HepG2 (cell line): ENCODE measurements at regions not wholly inside any gene's neighbourhood (a gene's known extent, or its start where the extent isn't known, plus 50 kb on each side); places are given as distances from the start of the nearest gene placed in this dataset.

ENCODE experiments used
- ATAC-seq: fragments of 200-7000 bp; cut with Tn5 transposase; 3 replicates; pipeline ENCODE4 v1.9.1; 2020; ENCODE audit warnings: mild to moderate bottlenecking, moderate library complexity
- BruUV-seq: library from RNA; stranded (reverse); fragments of 400-500 nt; replicated peaks from 2 replicates; lab custom pipeline; 2021; lab: Mats Ljungman, UMichigan
- CTCF ChIA-PET: fragments of 300-600 bp; formaldehyde crosslinking; extraction: SDS; loops from one replicate; lab custom pipeline; 2021; ENCODE audit warnings: low total read pairs, inconsistent platforms, low intra/inter-chr PET ratio; lab: Yijun Ruan, JAX
- POLR2A ChIA-PET: fragments of 350-600 bp; sonication (Branson Sonifier 250); formaldehyde crosslinking; loops from one replicate; lab custom pipeline; 2020; ENCODE audit warnings: antibody characterized with exemption, inconsistent platforms; lab: Yijun Ruan, JAX
- DNase-seq: peaks from one replicate; pipeline ENCODE4 v3.0.0-alpha.2; 2015; ENCODE audit warnings: low spot score
- FAIRE-seq: peaks from 3 replicates; lab custom pipeline; 2011; peaks lifted over from hg19 to GRCh38; lab: Jason Lieb, UNC
- H2AFZ ChIP-seq: one replicate; pipeline ENCODE4 v1.6.1; 2011; ENCODE audit warnings: low read length, inconsistent platforms
- H3K27ac ChIP-seq: fragments of 300-600 bp; 3 replicates; pipeline ENCODE4 v1.8.0; 2011; ENCODE audit warnings: mixed run types, mild to moderate bottlenecking, mixed read lengths, low read length, inconsistent platforms; ENCODE audit not compliant: insufficient read depth; ENCODE audit errors: extremely low read length
- H3K27me3 ChIP-seq, 2 experiments: fragments of 200-600 bp in 1 of 2; 2 replicates in 1 of 2; 3 replicates in 1 of 2; pipeline versions ENCODE4 v1.6.0 to v1.8.0; 2011; ENCODE audit warnings: low read length in 2 of 2, mild to moderate bottlenecking in 2 of 2, moderate library complexity in 2 of 2, inconsistent platforms in 1 of 2; ENCODE audit not compliant: insufficient read depth in 2 of 2, control insufficient read depth in 1 of 2
- H3K36me3 ChIP-seq, 2 experiments: fragments of 200-600 bp in 1 of 2; replicated peaks in 1 of 2; 2 replicates in 1 of 2; 3 replicates in 1 of 2; pipeline versions ENCODE4 v1.5.1 to v1.8.0; 2011; ENCODE audit warnings: low read length in 2 of 2, inconsistent platforms in 1 of 2; ENCODE audit not compliant: insufficient read depth in 2 of 2, control insufficient read depth in 1 of 2
- H3K4me1 ChIP-seq: 2 replicates; pipeline ENCODE4 v1.5.1; 2012; ENCODE audit warnings: low read length, inconsistent platforms; ENCODE audit not compliant: insufficient read depth
- H3K4me2 ChIP-seq: 2 replicates; pipeline ENCODE4 v1.6.0; 2011; ENCODE audit warnings: low read depth, low read length, inconsistent platforms
- H3K4me3 ChIP-seq, 3 experiments: fragments of 200-600 bp in 1 of 3; sonication (generic), shearing (Covaris generic) in 1 of 3; replicated peaks in 1 of 3; 2 replicates each; pipeline ENCODE4 v1.5.1; 2011 to 2016; ENCODE audit warnings: low read length in 3 of 3, inconsistent platforms in 2 of 3, low read depth in 2 of 3, mild to moderate bottlenecking in 2 of 3, control low read depth in 1 of 3, mixed read lengths in 1 of 3; ENCODE audit not compliant: insufficient read depth in 1 of 3
- H3K79me2 ChIP-seq: one replicate; pipeline ENCODE4 v1.6.1; 2011; ENCODE audit warnings: low read length, inconsistent platforms; ENCODE audit not compliant: insufficient read depth
- H3K9ac ChIP-seq: 2 replicates; pipeline ENCODE4 v1.6.0; 2011; ENCODE audit warnings: mild to moderate bottlenecking, low read depth, low read length, inconsistent platforms; ENCODE audit not compliant: insufficient read depth
- H3K9me3 ChIP-seq: 2 replicates; pipeline ENCODE4 v1.5.1; 2012; ENCODE audit warnings: mild to moderate bottlenecking, low read length
- H4K20me1 ChIP-seq: 2 replicates; pipeline ENCODE4 v1.6.0; 2011; ENCODE audit warnings: inconsistent platforms, mild to moderate bottlenecking, low read length, moderate library complexity; ENCODE audit not compliant: insufficient read depth
- BRF2 ChIP-seq: sonication (generic); formaldehyde crosslinking; IDR thresholded peaks from 2 replicates; pipeline ENCODE4 v1.8.1; 2022; ENCODE audit warnings: mild to moderate bottlenecking, missing genetic modification reagents
- CTCF ChIP-seq: sonication (generic); formaldehyde crosslinking; IDR thresholded peaks from 2 replicates; pipeline ENCODE4 v1.5.0; 2020; ENCODE audit warnings: mild to moderate bottlenecking, missing genetic modification reagents, moderate library complexity
- FOXP4 ChIP-seq: sonication (generic); formaldehyde crosslinking; IDR thresholded peaks from 2 replicates; pipeline ENCODE4 v1.4.0; 2020; ENCODE audit warnings: missing genetic modification reagents
- GATA4 ChIP-seq: sonication (generic); IDR thresholded peaks from 2 replicates; pipeline ENCODE4 v1.6.1; 2016; ENCODE audit warnings: antibody characterized with exemption, low read depth, borderline replicate concordance
- HNRNPK ChIP-seq: fragments of 200-400 bp; formaldehyde crosslinking; IDR thresholded peaks from 2 replicates; pipeline ENCODE4 v1.6.1; 2018; ENCODE audit warnings: low read length, low read depth, moderate library complexity, mild to moderate bottlenecking; ENCODE audit not compliant: poor library complexity, severe bottlenecking
- IKZF4 ChIP-seq: sonication (generic); formaldehyde crosslinking; IDR thresholded peaks from 2 replicates; pipeline ENCODE4 v1.5.1; 2020; ENCODE audit warnings: borderline replicate concordance, mild to moderate bottlenecking, low read depth, missing genetic modification reagents; ENCODE audit errors: not compliant biosample characterization
- NONO ChIP-seq, 2 experiments: fragments of 450-650 bp in 1 of 2; sonication (generic) in 1 of 2; formaldehyde crosslinking in 1 of 2; IDR thresholded peaks in 1 of 2; conservative IDR thresholded peaks in 1 of 2; 2 replicates each; pipeline versions ENCODE4 v1.6.1 to v1.8.0; 2017 to 2022; ENCODE audit warnings: mild to moderate bottlenecking in 1 of 2, missing genetic modification reagents in 1 of 2, moderate library complexity in 1 of 2
- RAD51 ChIP-seq: fragments of 450-650 bp; IDR thresholded peaks from 2 replicates; pipeline ENCODE4 v1.6.1; 2016; ENCODE audit warnings: borderline replicate concordance
- SNAPC5 ChIP-seq: sonication (generic); formaldehyde crosslinking; IDR thresholded peaks from 2 replicates; pipeline ENCODE4 v1.8.1; 2023; ENCODE audit warnings: mild to moderate bottlenecking, missing genetic modification reagents, borderline replicate concordance
- ZMYM3 ChIP-seq: sonication (generic); formaldehyde crosslinking; IDR thresholded peaks from 2 replicates; pipeline ENCODE4 v1.5.1; 2020; ENCODE audit warnings: mild to moderate bottlenecking, missing genetic modification reagents
- ZNF18 ChIP-seq: sonication (generic); formaldehyde crosslinking; IDR thresholded peaks from 2 replicates; pipeline ENCODE4 v1.8.0; 2022; ENCODE audit warnings: mild to moderate bottlenecking, missing genetic modification reagents; ENCODE audit not compliant: insufficient replicate concordance
- ZNF251 ChIP-seq: sonication (generic); formaldehyde crosslinking; IDR thresholded peaks from 2 replicates; pipeline ENCODE4 v1.9.0; 2021; ENCODE audit warnings: mild to moderate bottlenecking, missing genetic modification reagents
- ZNF431 ChIP-seq: sonication (generic); formaldehyde crosslinking; IDR thresholded peaks from 2 replicates; pipeline ENCODE4 v1.9.0; 2022; ENCODE audit warnings: missing genetic modification reagents, low read depth, mild to moderate bottlenecking, borderline replicate concordance
- ZNF460 ChIP-seq: sonication (generic); formaldehyde crosslinking; IDR thresholded peaks from 2 replicates; pipeline ENCODE4 v1.5.1; 2020; ENCODE audit warnings: missing genetic modification reagents, mild to moderate bottlenecking, borderline replicate concordance
- ZNF782 ChIP-seq: sonication (generic); formaldehyde crosslinking; IDR thresholded peaks from 2 replicates; pipeline ENCODE4 v1.4.0; 2020; ENCODE audit warnings: missing genetic modification reagents, mild to moderate bottlenecking, borderline replicate concordance
- WGBS: methylation state at CpG from one replicate; pipeline ENCODE4 v1.1.6; 2017; ENCODE audit warnings: low lambda C conversion rate; 5-methylcytosine and 5-hydroxymethylcytosine counted together
- in situ Hi-C: cut with HindIII; loops from 2 replicates; pipeline ENCODE4 v1.10.0; 2017; ENCODE audit warnings: low pct_unique_long_range_greater_than_20kb; ENCODE audit not compliant: extremely low pct_ligation_motif_present
- intact Hi-C: fragments of 100-400 bp; cut with micrococcal nuclease; formaldehyde crosslinking; loops from one replicate; pipeline ENCODE4 v1.10.0; 2022; ENCODE audit not compliant: unreplicated experiment

- no peak for TF ChIP-seq FOXP4
These were observed 552.2 kb upstream of the NCAM2 start (continued) for GRCh38 chr21:20445971-20446370.

- Histone ChIP-seq H3K4me1 (no peaks in the 10 kb centered on the region), H3K4me2 (no peak overlapping the region), H3K4me3 (no peak overlapping the region), H3K9ac (no peak overlapping the region), H3K79me2 (no peaks in the 10 kb centered on the region), H3K27me3 (no peaks in the 10 kb centered on the region), H3K27ac (no peak overlapping the region), H4K20me1 (no peaks in the 10 kb centered on the region), H3K36me3 (no peaks in the 10 kb centered on the region), H3K9me3 (peaks cover 67% of the 10 kb centered on the region), H2AFZ (no peak overlapping the region)
- ChIA-PET POLR2A (no interaction called here), CTCF (no interaction called here)
- intact Hi-C loops (no loop called here), in situ Hi-C loops (no loop called here)
- ATAC-seq (no peak), DNase-seq (no peak), FAIRE-seq (no peak)
- 0% methylated on average over 2 of the region's 2 CpGs for WGBS
- no TSS peak for BruUV-seq
- TF ChIP-seq HNRNPK, result no peak
- no peak for TF ChIP-seq SNAPC5 (CRISPR knock-in tag)
- TF ChIP-seq ZNF431 (CRISPR knock-in tag), result no peak
- TF ChIP-seq ZNF18 (CRISPR knock-in tag), result no peak
- TF ChIP-seq NONO (IDR thresholded peaks at IDR 0.05), result no peak
- no peak for TF ChIP-seq NONO (CRISPR knock-in tag; conservative IDR thresholded peaks at IDR 0.05)
- no peak for TF ChIP-seq ZNF460 (CRISPR knock-in tag)
- no peak for TF ChIP-seq IKZF4 (CRISPR knock-in tag)
- no peak for TF ChIP-seq CTCF
- TF ChIP-seq ZMYM3 (CRISPR knock-in tag), result no peak
- TF ChIP-seq GATA4, result no peak
- no peak for TF ChIP-seq ZNF251 (CRISPR knock-in tag)
- no peak for TF ChIP-seq ZNF782
- no peak for TF ChIP-seq BRF2 (CRISPR knock-in tag)
- no peak for TF ChIP-seq RAD51
These were observed 547.2 kb upstream of the NCAM2 start for GRCh38 chr21:20451046-20451445.
